Gastrocnemius medialis (tissue), 4 donors: ENCODE measurements at regions not wholly inside any gene's neighbourhood (a gene's known extent, or its start where the extent isn't known, plus 50 kb on each side); places are given as distances from the start of the nearest gene placed in this dataset.

Experiments used
- POLR2A ChIP-seq, 2 donors: fragments of 450-650 bp; IDR thresholded peaks; one replicate each; pipeline ENCODE4 v1.6.1; 2017; ENCODE audit warnings: antibody characterized with exemption in 2 of 2, mild to moderate bottlenecking in 2 of 2, moderate library complexity in 2 of 2
- TF ChIP-seq, protein P1 (sequence below), 5 experiments: fragments of 450-650 bp in 3 of 5; fragments of 200-600 bp in 2 of 5; sonication (generic) in 2 of 5; IDR thresholded peaks in 4 of 5; conservative IDR thresholded peaks in 1 of 5; 1 replicate in 4 of 5; 2 replicates in 1 of 5; pipeline ENCODE4 v1.5.1; 2016 to 2019; ENCODE audit warnings: antibody characterized with exemption in 5 of 5, mild to moderate bottlenecking in 3 of 5, moderate library complexity in 3 of 5

DNA sequence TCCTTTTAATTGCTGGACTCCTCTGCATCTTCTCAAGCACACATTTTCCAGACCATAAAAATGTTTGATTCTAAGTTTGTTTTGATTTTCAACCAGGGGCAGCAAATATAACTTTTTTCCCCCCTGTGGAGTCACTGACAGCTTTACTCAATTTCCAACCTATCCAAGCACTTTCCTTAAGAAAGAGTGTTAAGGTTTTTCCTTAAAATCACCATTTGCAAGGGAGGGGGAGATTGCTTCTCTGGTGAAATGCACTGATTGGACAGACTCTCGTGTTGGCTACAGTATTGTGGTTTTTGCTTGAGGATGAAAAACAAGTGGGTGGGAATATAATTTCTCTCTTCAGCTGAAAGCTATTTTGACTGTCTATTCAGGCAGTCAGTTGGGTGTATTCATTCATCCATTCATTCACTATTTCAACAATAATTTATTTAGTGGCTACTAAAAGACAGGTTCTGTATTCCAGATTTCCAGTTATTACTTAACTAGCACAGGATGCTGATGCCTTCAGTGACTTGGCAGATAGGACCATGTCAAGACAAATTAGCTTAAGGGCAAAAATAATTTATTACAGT is 146.3 kb downstream of the BAMBI start:
- TF ChIP-seq, protein P1, sequence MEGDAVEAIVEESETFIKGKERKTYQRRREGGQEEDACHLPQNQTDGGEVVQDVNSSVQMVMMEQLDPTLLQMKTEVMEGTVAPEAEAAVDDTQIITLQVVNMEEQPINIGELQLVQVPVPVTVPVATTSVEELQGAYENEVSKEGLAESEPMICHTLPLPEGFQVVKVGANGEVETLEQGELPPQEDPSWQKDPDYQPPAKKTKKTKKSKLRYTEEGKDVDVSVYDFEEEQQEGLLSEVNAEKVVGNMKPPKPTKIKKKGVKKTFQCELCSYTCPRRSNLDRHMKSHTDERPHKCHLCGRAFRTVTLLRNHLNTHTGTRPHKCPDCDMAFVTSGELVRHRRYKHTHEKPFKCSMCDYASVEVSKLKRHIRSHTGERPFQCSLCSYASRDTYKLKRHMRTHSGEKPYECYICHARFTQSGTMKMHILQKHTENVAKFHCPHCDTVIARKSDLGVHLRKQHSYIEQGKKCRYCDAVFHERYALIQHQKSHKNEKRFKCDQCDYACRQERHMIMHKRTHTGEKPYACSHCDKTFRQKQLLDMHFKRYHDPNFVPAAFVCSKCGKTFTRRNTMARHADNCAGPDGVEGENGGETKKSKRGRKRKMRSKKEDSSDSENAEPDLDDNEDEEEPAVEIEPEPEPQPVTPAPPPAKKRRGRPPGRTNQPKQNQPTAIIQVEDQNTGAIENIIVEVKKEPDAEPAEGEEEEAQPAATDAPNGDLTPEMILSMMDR (IDR thresholded peaks at IDR 0.05 in 4 of 5, conservative IDR thresholded peaks at IDR 0.05 in 1 of 5): no peak
- no peak for TF ChIP-seq POLR2A (IDR thresholded peaks at IDR 0.05)
